HG03439 (cell line): ENCODE measurements at regions not wholly inside any gene's neighbourhood (a gene's known extent, or its start where the extent isn't known, plus 50 kb on each side); places are given as distances from the start of the nearest gene placed in this dataset.
"Not testable (repeated sequence)": the region's sequence is repeated elsewhere in the genome, so short reads cannot be mapped to it uniquely, and the experiment has no call there.

Source experiments
- ATAC-seq: cut with Tn5 transposase; IDR thresholded peaks from one replicate; pipeline ENCODE4 v1.9.1; 2021; ENCODE audit warnings: mild to moderate bottlenecking, moderate library complexity; ENCODE audit not compliant: unreplicated experiment

- ATAC-seq = not testable (repeated sequence)
Observed at GRCh38 chr20:18876394-18876793, 62.8 kb downstream of the SCP2D1 start.

DNA sequence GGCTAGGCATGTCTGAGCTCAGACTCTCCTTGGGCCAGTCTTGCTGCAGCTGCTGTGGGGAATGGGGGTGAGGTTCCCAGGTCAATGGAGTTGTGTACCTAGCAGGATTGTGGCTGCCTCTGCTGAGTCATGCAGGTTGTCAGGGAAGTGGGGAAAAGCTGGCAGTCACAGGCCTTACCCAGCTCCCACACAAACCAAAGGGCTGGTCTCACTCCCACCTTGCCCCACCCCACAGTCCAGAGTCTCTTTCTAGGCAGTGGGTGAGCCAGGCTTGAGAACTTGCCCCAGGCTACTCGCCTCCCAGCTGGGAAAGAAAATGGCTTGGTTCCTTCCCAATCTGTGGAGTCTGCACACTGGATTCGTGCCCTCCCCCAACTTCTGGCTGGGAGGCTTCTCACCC is 65.7 kb downstream of the SCP2D1 start:
- ATAC-seq = no peak

DNA sequence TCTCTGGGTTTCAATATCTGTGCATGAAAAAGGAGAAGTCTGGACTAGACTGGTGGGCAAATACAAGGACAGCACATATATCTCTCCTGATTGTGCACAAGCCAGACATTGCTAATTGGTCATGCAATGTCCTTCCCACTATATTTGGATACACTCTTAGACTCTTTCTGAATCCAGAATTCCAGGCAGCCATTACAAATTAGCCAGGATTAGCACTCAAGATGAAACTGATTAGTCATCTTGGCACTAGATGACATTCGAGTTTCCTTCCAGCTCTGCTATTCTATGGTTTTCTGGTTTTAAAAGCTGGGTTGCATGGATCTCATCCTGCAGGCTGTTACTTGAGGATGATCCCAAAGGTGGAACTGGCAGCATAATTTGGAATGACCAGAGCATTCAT is 73.2 kb downstream of the SCP2D1 start:
- ATAC-seq = no peak

DNA sequence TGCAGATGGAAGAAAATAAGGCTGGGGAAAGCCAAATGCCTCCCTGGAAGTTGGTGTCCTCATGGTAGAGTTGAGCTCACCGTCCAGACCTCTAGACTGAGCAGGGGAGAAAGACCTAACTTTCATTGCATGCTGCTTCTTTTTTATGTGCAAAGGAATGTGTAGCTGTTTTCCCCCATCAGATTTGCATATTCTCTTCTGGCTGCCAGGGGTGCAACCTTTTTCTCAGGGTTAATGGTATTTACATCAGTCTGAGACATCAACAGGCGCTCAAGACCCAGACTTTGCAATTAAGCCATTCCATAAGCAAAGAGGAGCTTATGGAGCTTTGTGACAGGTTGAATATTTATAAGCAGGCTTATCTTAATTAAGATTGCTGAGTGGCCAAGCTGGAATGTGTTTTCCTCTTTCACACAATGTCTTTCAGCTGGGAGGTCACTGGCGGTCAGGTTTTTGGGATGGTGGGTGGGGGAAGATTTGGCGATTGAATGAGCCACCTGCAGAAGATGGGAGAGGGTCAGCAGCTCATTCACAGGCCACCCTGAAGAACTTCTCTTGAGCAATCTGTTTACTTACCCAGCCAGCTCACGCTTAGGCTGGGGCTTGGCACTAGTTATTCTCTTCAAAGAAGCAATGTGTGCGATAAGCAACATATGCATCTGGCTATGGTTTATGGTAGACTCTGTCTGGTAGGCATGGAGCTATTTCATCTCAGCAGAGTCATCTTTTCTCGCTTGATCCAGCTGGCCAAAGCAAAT is 88.6 kb downstream of the SCP2D1 start:
- ATAC-seq = no peak

DNA sequence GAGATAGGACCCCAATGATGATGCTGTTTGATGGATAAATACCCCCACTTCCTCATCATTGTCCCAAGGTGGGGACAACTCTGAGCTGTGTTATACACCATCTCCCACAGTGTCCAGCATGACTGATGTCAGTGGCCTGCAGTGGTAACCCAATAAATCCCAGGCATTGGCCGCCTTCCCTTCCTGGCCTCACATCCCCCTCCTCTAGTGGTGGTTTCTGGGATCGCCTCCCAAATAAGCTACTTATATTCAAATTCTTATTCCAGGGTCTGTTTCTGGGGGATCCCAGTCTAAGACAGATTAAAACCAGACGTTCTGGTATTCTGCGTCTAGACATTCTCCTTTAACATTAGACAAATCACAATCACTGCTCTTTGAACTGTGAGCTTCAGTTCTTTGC is 90.6 kb downstream of the SCP2D1 start:
- ATAC-seq = no peak

GRCh38 chr20:18904624-18905023 is 91.0 kb downstream of the SCP2D1 start:
- ATAC-seq = no peak

GRCh38 chr20:18906046-18906445 is 92.5 kb downstream of the SCP2D1 start:
- no peak for ATAC-seq

DNA sequence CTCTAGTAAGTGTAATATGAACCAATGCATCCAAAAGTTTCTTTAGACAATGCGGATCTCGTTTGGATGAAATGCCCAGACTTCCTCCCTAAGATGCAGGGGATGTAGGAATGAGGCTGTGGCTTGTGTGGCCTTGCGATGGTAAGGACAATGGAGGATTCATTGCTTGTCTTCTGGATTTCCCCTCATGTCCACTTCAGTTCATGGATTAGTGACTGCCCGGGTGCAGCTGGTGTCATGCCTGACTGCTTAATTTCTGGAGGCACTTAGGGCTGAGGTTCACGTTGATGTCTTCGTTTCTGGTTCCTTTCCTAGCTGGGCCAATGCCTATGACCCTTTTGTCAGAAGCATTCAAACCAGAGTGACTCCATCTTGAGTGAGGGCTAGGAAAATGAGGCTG is 93.8 kb downstream of the SCP2D1 start:
- ATAC-seq = no peak

DNA sequence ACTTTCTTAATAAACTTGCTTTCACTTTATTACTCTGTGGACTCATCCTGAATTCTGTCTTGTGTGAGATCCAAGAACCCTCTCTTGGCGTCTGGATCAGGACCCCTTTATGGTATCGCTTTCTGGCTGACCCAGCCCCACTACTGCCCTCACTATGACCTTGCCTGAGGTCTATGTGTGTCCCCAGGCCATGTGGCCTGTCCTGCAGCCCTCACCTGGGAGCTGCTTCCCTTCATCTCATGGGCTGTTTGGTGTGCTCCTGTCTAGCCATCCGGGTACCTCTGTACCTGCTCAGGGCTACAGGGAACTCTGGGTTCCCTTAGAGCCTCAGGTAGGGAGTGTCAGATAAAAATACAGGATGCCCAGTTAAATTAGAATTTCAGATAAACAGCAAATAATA is 94.5 kb downstream of the SCP2D1 start:
- ATAC-seq = no peak

DNA sequence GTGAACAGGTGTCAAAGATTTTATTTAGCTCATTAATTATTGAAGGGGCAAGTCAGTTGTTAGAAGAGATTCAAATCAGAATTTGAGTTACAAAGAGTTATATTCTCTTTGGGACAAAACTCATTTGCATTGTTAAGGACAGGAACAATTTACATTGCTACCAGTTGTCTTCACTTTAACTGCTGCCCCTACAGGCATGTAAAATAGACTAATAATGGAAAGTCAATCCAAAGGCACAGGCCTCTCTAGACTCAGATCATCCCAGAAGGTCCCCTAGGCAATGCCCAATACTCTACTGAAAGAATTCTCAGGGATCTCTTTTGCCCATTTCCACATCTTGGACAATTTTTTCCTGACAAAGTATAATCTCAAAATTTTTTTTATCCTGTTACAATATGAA is 95.7 kb downstream of the SCP2D1 start:
- ATAC-seq = no peak

- no peak for ATAC-seq
Observed at GRCh38 chr20:18913701-18914100, 100.1 kb downstream of the SCP2D1 start.

GRCh38 chr20:18914796-18915195 is 101.2 kb downstream of the SCP2D1 start:
- ATAC-seq = no peak

GRCh38 chr20:18916886-18917750 is 103.5 kb downstream of the SCP2D1 start:
- no peak for ATAC-seq

DNA sequence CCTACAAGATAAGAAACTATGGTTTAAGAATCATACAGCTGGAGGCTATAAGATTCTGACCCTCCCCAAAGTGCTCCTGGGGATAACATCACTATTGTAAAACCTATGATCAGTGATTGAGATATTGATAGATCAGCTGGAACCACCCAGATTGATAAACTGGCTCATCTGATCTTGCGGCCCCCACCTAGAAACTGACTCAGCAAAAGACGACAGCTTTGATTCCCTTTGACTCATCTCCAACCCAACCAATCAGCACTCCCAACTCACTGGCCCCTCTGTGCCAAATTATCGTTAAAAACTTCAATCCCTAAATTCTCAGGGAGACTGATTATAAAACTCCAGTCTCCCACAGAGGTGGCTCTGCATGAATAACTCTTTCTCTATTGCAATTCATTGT is 106.4 kb downstream of the SCP2D1 start:
- ATAC-seq = no peak

- ATAC-seq = no peak
Observed at GRCh38 chr20:18921291-18921690, 107.7 kb downstream of the SCP2D1 start.

- ATAC-seq = no peak
Observed at GRCh38 chr20:18922251-18922650, 108.7 kb downstream of the SCP2D1 start.

DNA sequence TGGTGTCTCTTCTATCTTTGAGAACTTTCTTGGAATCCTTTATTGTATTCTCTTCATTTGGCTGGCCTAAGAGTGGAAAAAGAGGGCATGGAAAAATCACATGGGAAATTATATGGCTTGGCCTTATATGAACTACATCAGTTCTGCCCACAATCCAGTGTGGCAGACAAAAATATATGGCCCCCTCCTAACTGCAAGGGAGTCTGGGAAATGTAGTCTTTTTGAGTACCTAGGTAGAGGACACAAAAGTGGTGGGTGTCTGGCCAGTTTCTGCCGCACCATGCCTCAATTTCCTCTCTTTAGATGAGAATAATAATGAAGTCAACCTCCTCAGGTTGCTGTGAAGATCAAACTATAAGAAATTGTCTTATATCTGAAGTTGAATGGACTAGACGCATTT is 109.3 kb downstream of the SCP2D1 start:
- ATAC-seq = no peak

DNA sequence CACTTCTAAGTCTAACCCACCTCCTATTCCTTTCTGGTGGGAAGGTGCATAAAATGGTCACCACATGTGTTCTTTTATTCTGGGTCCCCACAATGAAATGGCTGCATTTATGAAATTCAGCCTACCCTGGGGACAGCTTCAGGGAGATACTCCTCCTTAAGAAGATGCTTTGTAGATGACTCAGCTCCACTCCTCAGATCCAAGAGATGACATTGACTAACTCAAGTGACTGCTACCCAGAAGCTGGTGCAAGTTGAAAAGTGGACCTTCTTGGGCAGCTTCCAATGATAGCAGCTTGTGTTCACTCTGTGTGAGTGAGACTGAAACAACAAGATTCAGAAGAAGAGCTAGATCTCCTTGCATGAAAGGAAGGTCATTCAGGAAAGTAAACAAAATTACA is 113.4 kb downstream of the SCP2D1 start:
- ATAC-seq = no peak

GRCh38 chr20:18928626-18929025 is 115.0 kb downstream of the SCP2D1 start:
- ATAC-seq = no peak

- no peak for ATAC-seq
Observed at GRCh38 chr20:18929800-18930199, 116.2 kb downstream of the SCP2D1 start.

DNA sequence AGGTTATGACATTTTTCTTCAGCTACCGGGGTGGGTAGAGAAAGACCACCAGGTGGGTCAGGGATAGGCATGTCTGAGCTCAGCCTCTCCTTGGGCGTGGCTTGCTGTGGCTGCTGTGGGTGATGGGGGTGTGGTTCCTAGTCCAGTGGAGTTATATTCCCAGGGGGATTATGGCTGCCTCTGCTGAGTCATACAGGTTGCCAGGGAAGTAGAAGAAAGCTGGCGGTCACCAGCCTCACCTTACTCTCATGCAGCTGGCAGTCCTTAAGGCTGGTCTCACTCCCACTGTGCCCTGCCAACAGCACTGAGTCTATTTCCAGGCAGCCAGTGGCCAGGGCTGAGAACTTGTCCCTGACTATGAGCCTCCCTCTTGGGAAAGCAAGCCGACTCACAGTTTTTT is 130.0 kb downstream of the SCP2D1 start:
- no peak for ATAC-seq

DNA sequence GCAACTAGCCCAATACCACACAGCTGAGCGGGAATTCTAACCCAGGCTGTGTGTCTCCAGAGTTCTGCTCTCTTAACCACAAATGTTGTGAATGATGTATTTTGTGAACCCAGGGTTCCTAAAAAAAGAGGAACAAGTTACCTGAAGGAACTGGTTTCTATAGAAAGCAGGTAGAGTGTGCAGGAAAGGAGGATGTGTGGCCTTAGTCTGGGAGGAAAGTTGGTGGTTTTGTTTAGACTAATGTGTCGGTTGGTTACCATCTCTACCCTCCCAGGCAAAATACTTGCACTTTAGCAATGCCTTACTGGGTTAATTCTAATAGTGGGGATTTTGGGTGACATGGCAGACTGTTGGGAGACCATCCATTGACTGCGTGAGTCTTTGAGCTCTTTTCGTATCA is 143.3 kb downstream of the SCP2D1 start:
- no peak for ATAC-seq
